Esophagus squamous epithelium (tissue), 4 donors: ENCODE measurements at regions not wholly inside any gene's neighbourhood (a gene's known extent, or its start where the extent isn't known, plus 50 kb on each side); places are given as distances from the start of the nearest gene placed in this dataset.

Experiments
- CTCF ChIP-seq, 6 experiments: fragments of 450-650 bp in 4 of 6; fragments of 200-600 bp in 2 of 6; sonication (generic) in 2 of 6; IDR thresholded peaks; one replicate each; pipeline ENCODE4 v1.5.1; 2016 to 2019; ENCODE audit warnings: antibody characterized with exemption in 6 of 6, mild to moderate bottlenecking in 4 of 6, moderate library complexity in 4 of 6
- POLR2A ChIP-seq, 4 donors: fragments of 450-650 bp; IDR thresholded peaks; one replicate each; pipeline ENCODE4 v1.6.1; 2017; ENCODE audit warnings: antibody characterized with exemption in 4 of 4, mild to moderate bottlenecking in 4 of 4, moderate library complexity in 3 of 4

DNA sequence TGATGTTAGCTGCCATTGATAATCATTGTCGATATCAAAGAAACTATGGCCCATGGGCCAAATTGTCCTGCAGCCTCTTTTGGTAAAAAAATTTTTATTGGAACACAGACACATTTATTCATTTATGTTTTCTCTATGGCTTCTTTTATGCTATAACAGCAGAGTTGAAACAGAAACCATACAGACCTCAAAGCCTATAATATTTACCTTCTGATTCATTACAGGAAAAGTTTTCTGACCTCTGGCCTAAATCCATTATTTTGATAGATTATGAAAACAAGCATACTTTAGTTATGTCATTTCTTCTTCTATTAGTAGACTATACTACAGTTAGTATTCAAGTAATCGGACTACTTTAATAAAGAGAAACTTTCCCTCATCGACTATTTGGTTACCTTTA is 349.7 kb upstream of the GALNT5 start:
- TF ChIP-seq POLR2A (IDR thresholded peaks at IDR 0.05) (no peak), CTCF (IDR thresholded peaks at IDR 0.05) (no peak)
